ENCODE measurements at regions not wholly inside any gene's neighbourhood (a gene's known extent, or its start where the extent isn't known, plus 50 kb on each side); places are given as distances from the start of the nearest gene placed in this dataset.

DNA sequence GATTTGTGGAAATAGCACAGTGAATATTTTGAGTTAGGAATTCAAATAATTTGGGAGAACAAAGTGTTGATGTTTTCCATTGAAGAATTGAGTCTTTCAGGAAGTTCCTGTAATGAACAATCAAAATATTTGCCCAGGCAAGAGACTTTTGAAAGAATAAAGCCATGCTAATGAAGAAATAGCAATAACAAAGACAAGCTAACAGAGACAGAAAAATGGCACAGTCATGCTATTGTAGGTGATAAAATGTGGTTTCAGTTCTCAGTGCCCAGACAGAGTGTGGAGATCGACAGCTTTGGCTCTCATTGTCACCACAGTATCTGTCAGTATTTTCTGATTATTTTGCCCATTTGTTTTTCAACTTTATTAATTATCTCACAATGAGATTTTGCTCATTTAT lies 490.8 kb upstream of the PIK3C3 start:
- TF ChIP-seq, protein P1, sequence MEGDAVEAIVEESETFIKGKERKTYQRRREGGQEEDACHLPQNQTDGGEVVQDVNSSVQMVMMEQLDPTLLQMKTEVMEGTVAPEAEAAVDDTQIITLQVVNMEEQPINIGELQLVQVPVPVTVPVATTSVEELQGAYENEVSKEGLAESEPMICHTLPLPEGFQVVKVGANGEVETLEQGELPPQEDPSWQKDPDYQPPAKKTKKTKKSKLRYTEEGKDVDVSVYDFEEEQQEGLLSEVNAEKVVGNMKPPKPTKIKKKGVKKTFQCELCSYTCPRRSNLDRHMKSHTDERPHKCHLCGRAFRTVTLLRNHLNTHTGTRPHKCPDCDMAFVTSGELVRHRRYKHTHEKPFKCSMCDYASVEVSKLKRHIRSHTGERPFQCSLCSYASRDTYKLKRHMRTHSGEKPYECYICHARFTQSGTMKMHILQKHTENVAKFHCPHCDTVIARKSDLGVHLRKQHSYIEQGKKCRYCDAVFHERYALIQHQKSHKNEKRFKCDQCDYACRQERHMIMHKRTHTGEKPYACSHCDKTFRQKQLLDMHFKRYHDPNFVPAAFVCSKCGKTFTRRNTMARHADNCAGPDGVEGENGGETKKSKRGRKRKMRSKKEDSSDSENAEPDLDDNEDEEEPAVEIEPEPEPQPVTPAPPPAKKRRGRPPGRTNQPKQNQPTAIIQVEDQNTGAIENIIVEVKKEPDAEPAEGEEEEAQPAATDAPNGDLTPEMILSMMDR (IDR thresholded peaks at IDR 0.05) = no peak
- TF ChIP-seq POLR2A (IDR thresholded peaks at IDR 0.05) = no peak
